ENCODE measurements at regions not wholly inside any gene's neighbourhood (a gene's known extent, or its start where the extent isn't known, plus 50 kb on each side); places are given as distances from the start of the nearest gene placed in this dataset.

DNA sequence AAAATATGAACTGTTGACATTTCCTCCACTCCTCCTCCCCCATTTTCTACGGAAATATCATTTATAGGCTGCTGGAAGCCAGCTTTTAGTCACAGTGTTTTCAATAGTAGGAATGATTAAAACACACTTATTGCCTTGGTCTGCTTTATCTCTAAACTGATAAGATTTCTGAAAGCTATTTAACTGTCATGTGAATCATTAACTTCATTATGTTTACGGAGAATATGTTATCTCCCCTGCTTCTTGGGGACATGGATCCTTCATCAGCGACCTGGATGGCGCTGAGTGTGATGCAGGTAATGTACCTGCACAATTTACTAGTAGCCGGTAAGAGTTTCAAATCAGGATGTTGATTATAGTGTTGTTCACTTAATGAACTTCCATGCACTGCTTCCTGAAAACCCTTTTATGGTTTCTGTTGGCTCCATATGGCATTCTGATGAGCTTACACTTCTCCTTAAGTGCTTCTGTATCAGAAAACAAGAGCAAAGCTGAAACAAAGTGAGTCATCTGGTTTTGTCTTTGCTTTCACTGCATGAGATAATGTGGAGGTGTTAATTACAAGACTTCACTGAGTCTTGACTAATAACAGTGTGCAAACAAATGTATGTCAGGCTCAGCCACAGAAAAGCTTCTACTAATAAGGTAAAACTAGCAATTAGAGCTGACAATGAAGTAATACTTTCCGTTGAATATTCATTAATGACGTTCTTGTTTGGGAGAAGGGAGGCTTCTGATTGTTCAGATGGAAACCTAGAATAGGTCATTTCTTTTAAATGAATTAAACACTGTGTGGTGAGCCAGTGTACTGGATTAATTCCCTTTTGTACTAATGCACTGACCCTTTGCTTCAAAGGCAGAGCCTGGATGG is 162.4 kb upstream of the ZNF608 start:
- in situ Hi-C loops (cut with HindIII; ENCODE audit: low pct_unique_long_range_greater_than_20kb, low sequenced_read_pairs): no loop called here
- TF ChIP-seq SIN3A (IDR thresholded peaks at IDR 0.05; ENCODE audit: borderline replicate concordance, insufficient read depth, low read depth, low read length): no peak
- TF ChIP-seq, protein P1, sequence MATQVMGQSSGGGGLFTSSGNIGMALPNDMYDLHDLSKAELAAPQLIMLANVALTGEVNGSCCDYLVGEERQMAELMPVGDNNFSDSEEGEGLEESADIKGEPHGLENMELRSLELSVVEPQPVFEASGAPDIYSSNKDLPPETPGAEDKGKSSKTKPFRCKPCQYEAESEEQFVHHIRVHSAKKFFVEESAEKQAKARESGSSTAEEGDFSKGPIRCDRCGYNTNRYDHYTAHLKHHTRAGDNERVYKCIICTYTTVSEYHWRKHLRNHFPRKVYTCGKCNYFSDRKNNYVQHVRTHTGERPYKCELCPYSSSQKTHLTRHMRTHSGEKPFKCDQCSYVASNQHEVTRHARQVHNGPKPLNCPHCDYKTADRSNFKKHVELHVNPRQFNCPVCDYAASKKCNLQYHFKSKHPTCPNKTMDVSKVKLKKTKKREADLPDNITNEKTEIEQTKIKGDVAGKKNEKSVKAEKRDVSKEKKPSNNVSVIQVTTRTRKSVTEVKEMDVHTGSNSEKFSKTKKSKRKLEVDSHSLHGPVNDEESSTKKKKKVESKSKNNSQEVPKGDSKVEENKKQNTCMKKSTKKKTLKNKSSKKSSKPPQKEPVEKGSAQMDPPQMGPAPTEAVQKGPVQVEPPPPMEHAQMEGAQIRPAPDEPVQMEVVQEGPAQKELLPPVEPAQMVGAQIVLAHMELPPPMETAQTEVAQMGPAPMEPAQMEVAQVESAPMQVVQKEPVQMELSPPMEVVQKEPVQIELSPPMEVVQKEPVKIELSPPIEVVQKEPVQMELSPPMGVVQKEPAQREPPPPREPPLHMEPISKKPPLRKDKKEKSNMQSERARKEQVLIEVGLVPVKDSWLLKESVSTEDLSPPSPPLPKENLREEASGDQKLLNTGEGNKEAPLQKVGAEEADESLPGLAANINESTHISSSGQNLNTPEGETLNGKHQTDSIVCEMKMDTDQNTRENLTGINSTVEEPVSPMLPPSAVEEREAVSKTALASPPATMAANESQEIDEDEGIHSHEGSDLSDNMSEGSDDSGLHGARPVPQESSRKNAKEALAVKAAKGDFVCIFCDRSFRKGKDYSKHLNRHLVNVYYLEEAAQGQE (IDR thresholded peaks at IDR 0.05; ENCODE audit: insufficient read depth in 1 of 2, low read depth in 2 of 2, low read length in 1 of 2): no peak
- no peak for TF ChIP-seq POLR2AphosphoS5 (IDR thresholded peaks at IDR 0.05; ENCODE audit: low read depth, low read length)
- TF ChIP-seq TCF7L2 (IDR thresholded peaks at IDR 0.05; ENCODE audit: low read depth, low read length): no peak
- TF ChIP-seq, protein P2, sequence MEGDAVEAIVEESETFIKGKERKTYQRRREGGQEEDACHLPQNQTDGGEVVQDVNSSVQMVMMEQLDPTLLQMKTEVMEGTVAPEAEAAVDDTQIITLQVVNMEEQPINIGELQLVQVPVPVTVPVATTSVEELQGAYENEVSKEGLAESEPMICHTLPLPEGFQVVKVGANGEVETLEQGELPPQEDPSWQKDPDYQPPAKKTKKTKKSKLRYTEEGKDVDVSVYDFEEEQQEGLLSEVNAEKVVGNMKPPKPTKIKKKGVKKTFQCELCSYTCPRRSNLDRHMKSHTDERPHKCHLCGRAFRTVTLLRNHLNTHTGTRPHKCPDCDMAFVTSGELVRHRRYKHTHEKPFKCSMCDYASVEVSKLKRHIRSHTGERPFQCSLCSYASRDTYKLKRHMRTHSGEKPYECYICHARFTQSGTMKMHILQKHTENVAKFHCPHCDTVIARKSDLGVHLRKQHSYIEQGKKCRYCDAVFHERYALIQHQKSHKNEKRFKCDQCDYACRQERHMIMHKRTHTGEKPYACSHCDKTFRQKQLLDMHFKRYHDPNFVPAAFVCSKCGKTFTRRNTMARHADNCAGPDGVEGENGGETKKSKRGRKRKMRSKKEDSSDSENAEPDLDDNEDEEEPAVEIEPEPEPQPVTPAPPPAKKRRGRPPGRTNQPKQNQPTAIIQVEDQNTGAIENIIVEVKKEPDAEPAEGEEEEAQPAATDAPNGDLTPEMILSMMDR (IDR thresholded peaks at IDR 0.05): no peak
- CTCF ChIA-PET: no interaction called here
- Histone ChIP-seq H3K36me3 (ENCODE audit: control insufficient read depth, insufficient read depth, low read length) (no peaks in the 10 kb centered on the region), H3K27me3 (ENCODE audit: control insufficient read depth, insufficient read depth, low read length) (no peaks in the 10 kb centered on the region), H3K4me3 (ENCODE audit: low read depth in 2 of 2, low read length in 2 of 2) (no peak overlapping the region), H3K4me1 (ENCODE audit: control insufficient read depth, insufficient read depth, low read length) (peaks cover 21% of the 10 kb centered on the region), H3K27ac (ENCODE audit: low read length) (peak overlapping the region; percentile 72; the same call in 1 of the 2 replicates), H3K9me3 (ENCODE audit: control insufficient read depth, insufficient read depth, low read depth, low read length) (no peaks in the 10 kb centered on the region)
- ATAC-seq (no peak), DNase-seq (ENCODE audit: low read depth, low spot score) (no peak)
- POLR2A ChIA-PET: no interaction called here
- BruUV-seq (replicated peaks): no TSS peak
- intact Hi-C loops (cut with micrococcal nuclease; ENCODE audit: unreplicated experiment): no loop called here

DNA sequence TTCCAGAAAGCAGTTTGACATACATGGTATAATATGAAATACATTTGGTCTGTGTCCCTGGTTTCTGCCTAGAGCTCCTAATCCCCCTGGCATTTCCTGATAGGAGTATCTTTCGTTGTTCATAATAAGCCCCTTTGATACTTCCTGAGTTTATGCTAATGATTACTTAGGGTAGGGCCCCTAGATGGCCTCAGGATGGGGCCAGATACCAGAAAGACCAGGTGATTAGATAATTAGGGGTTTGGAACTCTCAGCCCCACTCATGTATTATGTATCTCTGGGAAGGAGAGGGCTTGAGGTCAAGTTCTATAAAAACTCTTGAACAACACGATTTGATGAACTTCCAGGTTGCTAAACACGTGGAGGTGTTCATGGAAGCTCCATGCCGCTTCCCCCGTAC is 163.3 kb upstream of the ZNF608 start:
- Histone ChIP-seq H3K27me3 (ENCODE audit: control insufficient read depth, insufficient read depth, low read length) (no peaks in the 10 kb centered on the region), H3K4me3 (ENCODE audit: low read depth in 2 of 2, low read length in 2 of 2) (no peak overlapping the region), H3K4me1 (ENCODE audit: control insufficient read depth, insufficient read depth, low read length) (peaks cover 21% of the 10 kb centered on the region), H3K36me3 (ENCODE audit: control insufficient read depth, insufficient read depth, low read length) (no peaks in the 10 kb centered on the region), H3K9me3 (ENCODE audit: control insufficient read depth, insufficient read depth, low read depth, low read length) (no peaks in the 10 kb centered on the region), H3K27ac (ENCODE audit: low read length) (peak overlapping the region; percentile 72; the same call in 1 of the 2 replicates)
- in situ Hi-C loops (cut with HindIII; ENCODE audit: low pct_unique_long_range_greater_than_20kb, low sequenced_read_pairs) (no loop called here), intact Hi-C loops (cut with micrococcal nuclease; ENCODE audit: unreplicated experiment) (no loop called here)
- TF ChIP-seq TCF7L2 (IDR thresholded peaks at IDR 0.05; ENCODE audit: low read depth, low read length): no peak
- no peak for TF ChIP-seq SIN3A (IDR thresholded peaks at IDR 0.05; ENCODE audit: borderline replicate concordance, insufficient read depth, low read depth, low read length)
- TF ChIP-seq, protein P1 (IDR thresholded peaks at IDR 0.05; ENCODE audit: insufficient read depth in 1 of 2, low read depth in 2 of 2, low read length in 1 of 2): no peak
- TF ChIP-seq, protein P2 (IDR thresholded peaks at IDR 0.05): no peak
- no peak for TF ChIP-seq POLR2AphosphoS5 (IDR thresholded peaks at IDR 0.05; ENCODE audit: low read depth, low read length)
- BruUV-seq (replicated peaks): no TSS peak
- ATAC-seq (no peak), DNase-seq (ENCODE audit: low read depth, low spot score) (no peak)
- POLR2A ChIA-PET: no interaction called here
- CTCF ChIA-PET: no interaction called here
